HCT116 (cell line): ENCODE measurements at regions not wholly inside any gene's neighbourhood (a gene's known extent, or its start where the extent isn't known, plus 50 kb on each side); places are given as distances from the start of the nearest gene placed in this dataset.

Experiments used
- ATAC-seq: fragments of 200-7000 bp; cut with Tn5 transposase; 2 replicates; pipeline ENCODE4 v1.9.1; 2020; ENCODE audit warnings: mild to moderate bottlenecking, moderate library complexity
- BruUV-seq: library from RNA; stranded (reverse); fragments of 400-500 nt; replicated peaks from 2 replicates; lab custom pipeline; 2021; lab: Mats Ljungman, UMichigan
- CTCF ChIA-PET: fragments of 300-600 bp; sonication (Branson Sonifier 250); formaldehyde crosslinking; loops from one replicate; lab custom pipeline; 2021; ENCODE audit warnings: antibody characterized with exemption; lab: Charles Lee
- POLR2A ChIA-PET: fragments of 300-600, 350-600 bp; sonication (Branson Sonifier 250); formaldehyde crosslinking; loops from one replicate; lab custom pipeline; 2021; ENCODE audit warnings: antibody characterized with exemption; lab: Charles Lee
- RAD21 ChIA-PET, 2 experiments: fragments of 300-600 bp; sonication (Branson Sonifier 250); formaldehyde crosslinking; loops; one replicate each; lab custom pipeline; 2023; ENCODE audit warnings: low total read pairs in 2 of 2; ENCODE audit not compliant: uncharacterized antibody in 2 of 2, unreplicated experiment in 2 of 2, low non-redundant PET in 1 of 2; lab: Charles Lee
- DNase-seq: peaks from one replicate; pipeline ENCODE4 v3.0.0-alpha.2; 2010; ENCODE audit warnings: low read depth, low spot score
- H2AFZ ChIP-seq: fragments of 200-600 bp; shearing (Covaris generic), sonication (generic); 2 replicates; pipeline ENCODE4 v1.6.1; 2017; ENCODE audit warnings: low read depth, mixed run types, mixed read lengths, antibody characterized with exemption, low read length; ENCODE audit not compliant: poor library complexity, severe bottlenecking
- H3K27ac ChIP-seq: 2 replicates; pipeline ENCODE4 v1.5.1; 2012; ENCODE audit warnings: low read depth, low read length
- H3K27me3 ChIP-seq: fragments of 200-600 bp; sonication (generic); 2 replicates; pipeline ENCODE4 v1.6.1; 2016; ENCODE audit warnings: mixed run types, low read length, mixed read lengths; ENCODE audit not compliant: insufficient read depth
- H3K36me3 ChIP-seq, 2 experiments: fragments of 200-500 bp in 1 of 2; fragments of 200-600 bp in 1 of 2; sonication (Bioruptor generic) in 1 of 2; sonication (generic) in 1 of 2; 2 replicates each; pipeline versions ENCODE4 v1.5.1 to v1.6.1; 2014 to 2016; ENCODE audit warnings: low read length in 2 of 2, inconsistent platforms in 1 of 2, mixed read lengths in 1 of 2, mixed run types in 1 of 2; ENCODE audit not compliant: insufficient read depth in 2 of 2, control insufficient read depth in 1 of 2
- H3K4me1 ChIP-seq, 2 experiments: fragments of 200-600 bp in 1 of 2; sonication (generic) in 1 of 2; 2 replicates each; pipeline versions ENCODE4 v1.5.1 to v1.6.1; 2012 to 2017; ENCODE audit warnings: low read length in 2 of 2, inconsistent platforms in 1 of 2, mild to moderate bottlenecking in 1 of 2, mixed read lengths in 1 of 2, mixed run types in 1 of 2, moderate library complexity in 1 of 2; ENCODE audit not compliant: insufficient read depth in 2 of 2, control insufficient read depth in 1 of 2
- H3K4me2 ChIP-seq: fragments of 200-600 bp; sonication (generic); 2 replicates; pipeline ENCODE4 v1.6.1; 2017; ENCODE audit warnings: mixed run types, low read length, mixed read lengths
- H3K4me3 ChIP-seq, 2 experiments: fragments of 200-600 bp in 1 of 2; sonication (generic) in 1 of 2; replicated peaks in 1 of 2; 2 replicates each; pipeline ENCODE4 v1.5.1; 2011 to 2016; ENCODE audit warnings: low read length in 2 of 2, control low read depth in 1 of 2, low read depth in 1 of 2, mild to moderate bottlenecking in 1 of 2, mixed read lengths in 1 of 2, mixed run types in 1 of 2
- H3K79me2 ChIP-seq: fragments of 200-600 bp; sonication (generic); 2 replicates; pipeline ENCODE4 v1.6.1; 2017; ENCODE audit warnings: mild to moderate bottlenecking, mixed run types, low read length, moderate library complexity, mixed read lengths; ENCODE audit not compliant: insufficient read depth
- H3K9ac ChIP-seq: fragments of 200-600 bp; sonication (generic); 2 replicates; pipeline ENCODE4 v1.6.1; 2016; ENCODE audit warnings: low read length, mixed read lengths
- H3K9me2 ChIP-seq: fragments of 200-600 bp; sonication (generic), shearing (Covaris generic); 2 replicates; pipeline ENCODE4 v1.6.1; 2017; ENCODE audit warnings: mixed run types, mild to moderate bottlenecking, moderate library complexity; ENCODE audit not compliant: insufficient read depth
- H3K9me3 ChIP-seq, 2 experiments: fragments of 200-500 bp in 1 of 2; fragments of 200-600 bp in 1 of 2; sonication (Bioruptor generic) in 1 of 2; sonication (generic) in 1 of 2; 2 replicates each; pipeline ENCODE4 v1.6.1; 2014 to 2017; ENCODE audit warnings: low read length in 2 of 2, mixed read lengths in 2 of 2, inconsistent platforms in 1 of 2, low read depth in 1 of 2, mild to moderate bottlenecking in 1 of 2, mixed run types in 1 of 2, moderate library complexity in 1 of 2; ENCODE audit not compliant: control insufficient read depth in 1 of 2, insufficient read depth in 1 of 2
- H4K20me1 ChIP-seq: fragments of 200-600 bp; sonication (generic), shearing (Covaris generic); 2 replicates; pipeline ENCODE4 v1.6.1; 2017; ENCODE audit warnings: mixed run types, mild to moderate bottlenecking, moderate library complexity; ENCODE audit not compliant: insufficient read depth
- CBX3 ChIP-seq: IDR thresholded peaks from 2 replicates; pipeline ENCODE4 v1.6.1; 2012; ENCODE audit warnings: low read depth
- CEBPB ChIP-seq: IDR thresholded peaks from 2 replicates; pipeline ENCODE4 v1.6.1; 2012; ENCODE audit warnings: low read depth
- EGR1 ChIP-seq: IDR thresholded peaks from 2 replicates; pipeline ENCODE4 v1.6.1; 2012; ENCODE audit warnings: low read depth
- ELF1 ChIP-seq: IDR thresholded peaks from 2 replicates; pipeline ENCODE4 v1.6.1; 2012; ENCODE audit warnings: low read depth, borderline replicate concordance
- EZH2 ChIP-seq: fragments of 200-600 bp; sonication (generic); IDR thresholded peaks from 2 replicates; pipeline ENCODE4 v1.6.1; 2017; ENCODE audit warnings: antibody characterized with exemption, mixed run types
- EZH2phosphoT487 ChIP-seq: fragments of 200-600 bp; IDR thresholded peaks from 2 replicates; pipeline ENCODE4 v1.6.1; 2018; ENCODE audit warnings: antibody characterized with exemption, borderline replicate concordance
- FOSL1 ChIP-seq: IDR thresholded peaks from 2 replicates; pipeline ENCODE4 v1.6.1; 2012; ENCODE audit warnings: low read depth
- JUND ChIP-seq: IDR thresholded peaks from 2 replicates; pipeline ENCODE4 v1.6.1; 2012
- POLR2AphosphoS5 ChIP-seq: IDR thresholded peaks from 2 replicates; pipeline ENCODE4 v1.6.1; 2011; ENCODE audit warnings: mild to moderate bottlenecking, low read depth, low read length, moderate library complexity
- RAD21 ChIP-seq: IDR thresholded peaks from 2 replicates; pipeline ENCODE4 v1.6.1; 2012; ENCODE audit warnings: low read depth, mild to moderate bottlenecking
- REST ChIP-seq: IDR thresholded peaks from 2 replicates; pipeline ENCODE4 v1.6.1; 2012; ENCODE audit warnings: low read depth
- SIN3A ChIP-seq: IDR thresholded peaks from 2 replicates; pipeline ENCODE4 v1.6.1; 2012; ENCODE audit warnings: low read depth
- SP1 ChIP-seq: IDR thresholded peaks from 2 replicates; pipeline ENCODE4 v1.6.1; 2012; ENCODE audit warnings: low read depth
- SRF ChIP-seq: IDR thresholded peaks from 2 replicates; pipeline ENCODE4 v1.6.1; 2012; ENCODE audit warnings: low read depth
- ZFX ChIP-seq: fragments of 450-650 bp; IDR thresholded peaks from 2 replicates; pipeline ENCODE4 v1.6.1; 2017
- ZNF274 ChIP-seq: fragments of 200-500 bp; sonication (Bioruptor generic); IDR thresholded peaks from 2 replicates; pipeline ENCODE4 v1.6.1; 2014; ENCODE audit warnings: mild to moderate bottlenecking, low read depth, low read length, inconsistent platforms
- intact Hi-C: fragments of 100-400 bp; cut with micrococcal nuclease; formaldehyde crosslinking; loops from 2 replicates; pipeline ENCODE4 v1.10.0; 2022
- TF ChIP-seq, protein P1 (sequence below), 3 experiments: fragments of 200-600 bp in 1 of 3; sonication (generic) in 1 of 3; IDR thresholded peaks in 2 of 3; conservative IDR thresholded peaks in 1 of 3; 2 replicates each; pipeline ENCODE4 v1.5.1; 2012 to 2017; ENCODE audit warnings: low read depth in 2 of 3, low read length in 2 of 3, antibody characterized with exemption in 1 of 3, borderline replicate concordance in 1 of 3, control low read depth in 1 of 3, mild to moderate bottlenecking in 1 of 3, mixed read lengths in 1 of 3, mixed run types in 1 of 3, moderate library complexity in 1 of 3; ENCODE audit not compliant: insufficient read depth in 1 of 3
- TF ChIP-seq, protein P2 (sequence below): IDR thresholded peaks from 2 replicates; pipeline ENCODE4 v1.6.1; 2012

DNA sequence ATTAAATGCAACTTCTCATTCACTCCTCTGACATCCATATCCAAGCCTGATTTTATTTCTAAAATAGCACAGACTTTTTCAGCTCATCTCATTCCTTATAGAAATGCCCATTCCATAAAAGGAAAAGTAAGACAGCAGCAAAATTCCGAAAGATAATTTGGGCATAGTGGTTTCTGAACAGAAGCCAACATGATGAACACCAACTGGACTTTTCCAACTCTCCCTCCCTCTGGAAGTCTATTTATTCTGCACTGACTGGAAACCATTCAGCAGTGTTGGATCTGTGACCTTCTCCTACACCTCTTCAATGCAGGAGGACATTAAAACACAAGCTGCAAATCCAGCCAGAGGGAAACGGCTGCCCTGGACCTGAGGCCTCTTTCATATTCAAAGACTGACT is 306.2 kb upstream of the NT5E start:
- H3K4me1 ChIP-seq, result no peaks in the 10 kb centered on the region
- no peak for TF ChIP-seq REST
- no peak for TF ChIP-seq SIN3A
- TF ChIP-seq FOSL1, result no peak
- no peak for TF ChIP-seq ZNF274
- no peak for TF ChIP-seq ELF1
- TF ChIP-seq RAD21, result no peak
- TF ChIP-seq JUND, result no peak
- TF ChIP-seq, protein P1, sequence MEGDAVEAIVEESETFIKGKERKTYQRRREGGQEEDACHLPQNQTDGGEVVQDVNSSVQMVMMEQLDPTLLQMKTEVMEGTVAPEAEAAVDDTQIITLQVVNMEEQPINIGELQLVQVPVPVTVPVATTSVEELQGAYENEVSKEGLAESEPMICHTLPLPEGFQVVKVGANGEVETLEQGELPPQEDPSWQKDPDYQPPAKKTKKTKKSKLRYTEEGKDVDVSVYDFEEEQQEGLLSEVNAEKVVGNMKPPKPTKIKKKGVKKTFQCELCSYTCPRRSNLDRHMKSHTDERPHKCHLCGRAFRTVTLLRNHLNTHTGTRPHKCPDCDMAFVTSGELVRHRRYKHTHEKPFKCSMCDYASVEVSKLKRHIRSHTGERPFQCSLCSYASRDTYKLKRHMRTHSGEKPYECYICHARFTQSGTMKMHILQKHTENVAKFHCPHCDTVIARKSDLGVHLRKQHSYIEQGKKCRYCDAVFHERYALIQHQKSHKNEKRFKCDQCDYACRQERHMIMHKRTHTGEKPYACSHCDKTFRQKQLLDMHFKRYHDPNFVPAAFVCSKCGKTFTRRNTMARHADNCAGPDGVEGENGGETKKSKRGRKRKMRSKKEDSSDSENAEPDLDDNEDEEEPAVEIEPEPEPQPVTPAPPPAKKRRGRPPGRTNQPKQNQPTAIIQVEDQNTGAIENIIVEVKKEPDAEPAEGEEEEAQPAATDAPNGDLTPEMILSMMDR (IDR thresholded peaks at IDR 0.05 in 2 of 3, conservative IDR thresholded peaks at IDR 0.05 in 1 of 3; ENCODE audit: borderline replicate concordance in 1 of 3, insufficient read depth in 1 of 3, low read depth in 2 of 3, low read length in 2 of 3), result no peak
- no peak for TF ChIP-seq CEBPB
- TF ChIP-seq ZFX, result no peak
- TF ChIP-seq SRF, result no peak
- no peak for TF ChIP-seq POLR2AphosphoS5
- no peak for TF ChIP-seq EZH2phosphoT487
- TF ChIP-seq CBX3, result no peak
- no peak for TF ChIP-seq EGR1
- TF ChIP-seq SP1, result no peak
- TF ChIP-seq, protein P2, sequence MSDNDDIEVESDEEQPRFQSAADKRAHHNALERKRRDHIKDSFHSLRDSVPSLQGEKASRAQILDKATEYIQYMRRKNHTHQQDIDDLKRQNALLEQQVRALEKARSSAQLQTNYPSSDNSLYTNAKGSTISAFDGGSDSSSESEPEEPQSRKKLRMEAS, result no peak
- TF ChIP-seq EZH2, result no peak
- H3K9me2 ChIP-seq, result no peaks in the 10 kb centered on the region
- ChIA-PET CTCF (no interaction called here), POLR2A (no interaction called here), RAD21 (no interaction called here)
- H3K9me3 ChIP-seq, result no peaks in the 10 kb centered on the region
- H3K4me2 ChIP-seq, result no peak overlapping the region
- H2AFZ ChIP-seq, result no peak overlapping the region
- no peak overlapping the region for H3K9ac ChIP-seq
- no peak overlapping the region for H3K27ac ChIP-seq
- H3K36me3 ChIP-seq, result no peaks in the 10 kb centered on the region
- ATAC-seq (no peak), DNase-seq (no peak)
- no peaks in the 10 kb centered on the region for H4K20me1 ChIP-seq
- no peaks in the 10 kb centered on the region for H3K79me2 ChIP-seq
- intact Hi-C loops, result no loop called here
- BruUV-seq, result no TSS peak
- peaks cover 15% of the 10 kb centered on the region for H3K27me3 ChIP-seq
- H3K4me3 ChIP-seq, result no peak overlapping the region
